Cerebellar cortex (tissue), 1 donor: ENCODE measurements at regions not wholly inside any gene's neighbourhood (a gene's known extent, or its start where the extent isn't known, plus 50 kb on each side); places are given as distances from the start of the nearest gene placed in this dataset.
"Not testable (repeated sequence)": the region's sequence is repeated elsewhere in the genome, so short reads cannot be mapped to it uniquely, and the experiment has no call there.

Experiments used
- DNase-seq: peaks from one replicate; pipeline ENCODE4 v3.0.0-alpha.2; 2015; ENCODE audit warnings: low spot score

DNA sequence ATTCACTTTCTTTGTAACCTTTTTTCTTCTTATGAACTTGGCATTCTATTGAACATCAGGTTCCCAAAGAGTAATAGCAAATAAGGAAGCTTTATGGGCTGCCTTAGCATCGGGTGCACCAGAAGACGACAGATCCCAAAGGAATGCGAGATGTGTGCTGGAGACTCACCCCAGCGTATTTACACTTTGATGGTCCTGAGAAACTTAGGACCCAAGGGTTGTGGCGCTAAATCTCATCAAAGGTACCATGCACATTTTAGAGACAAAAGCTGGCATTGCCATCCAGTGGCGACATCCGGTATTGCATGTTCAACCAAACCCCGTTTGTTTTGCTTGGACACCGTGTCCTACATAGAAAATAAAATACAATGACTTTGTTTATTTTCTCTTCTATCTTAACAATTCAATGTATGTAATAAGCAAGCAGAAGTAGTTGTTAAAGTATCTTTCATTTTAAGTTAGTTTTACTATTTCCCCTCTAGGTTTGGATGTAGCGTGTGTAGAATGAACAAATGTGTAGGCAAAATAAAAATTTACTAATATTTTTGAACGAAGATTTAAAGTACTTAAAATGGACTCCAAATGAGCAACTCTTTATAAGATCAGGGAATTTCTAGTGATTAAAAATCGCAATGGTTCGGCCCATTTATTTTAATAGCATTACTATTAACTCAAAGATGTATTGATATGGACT, 1154.8 kb downstream of the GATA3 start:
- peak; percentile 75 for DNase-seq

DNA sequence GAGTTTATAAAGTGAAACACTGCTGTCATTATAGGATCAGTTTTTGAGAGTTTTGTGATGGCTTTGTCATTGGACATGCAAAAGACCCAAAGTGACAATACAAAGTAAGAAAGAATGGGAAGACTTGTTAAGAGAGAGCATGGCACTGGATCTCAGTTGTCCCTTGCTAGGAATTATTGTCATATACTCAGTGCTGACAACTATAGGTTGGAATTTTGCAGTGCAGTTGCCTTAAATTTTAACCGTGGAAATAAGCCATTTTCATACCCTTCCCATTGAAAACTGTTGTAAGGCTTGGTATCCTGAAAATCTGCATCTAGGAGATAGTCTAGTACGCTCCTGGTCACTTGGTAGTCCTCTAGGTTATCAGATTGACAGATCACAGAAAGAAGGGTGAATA, 1156.7 kb downstream of the GATA3 start:
- DNase-seq = no peak

DNA sequence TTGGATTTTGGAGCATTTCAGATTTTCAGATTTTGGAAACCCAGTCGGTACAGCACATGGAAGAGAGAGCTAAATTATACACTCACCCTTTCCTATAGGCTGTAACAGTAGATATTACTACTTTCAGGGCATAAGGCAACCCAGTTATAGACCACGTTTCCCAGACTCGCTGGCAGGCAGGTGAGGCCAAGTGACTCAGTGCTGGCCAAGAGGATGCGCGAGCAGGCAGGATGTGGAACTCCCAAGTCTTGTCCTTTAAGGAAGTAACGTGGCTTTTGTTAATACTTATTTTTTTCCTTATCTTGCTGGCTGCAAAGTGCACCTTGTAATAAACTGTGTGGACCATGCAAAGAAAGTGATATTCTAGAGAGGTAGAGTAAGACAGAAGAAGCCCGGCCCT, 1160.1 kb downstream of the GATA3 start:
- DNase-seq = no peak

DNA sequence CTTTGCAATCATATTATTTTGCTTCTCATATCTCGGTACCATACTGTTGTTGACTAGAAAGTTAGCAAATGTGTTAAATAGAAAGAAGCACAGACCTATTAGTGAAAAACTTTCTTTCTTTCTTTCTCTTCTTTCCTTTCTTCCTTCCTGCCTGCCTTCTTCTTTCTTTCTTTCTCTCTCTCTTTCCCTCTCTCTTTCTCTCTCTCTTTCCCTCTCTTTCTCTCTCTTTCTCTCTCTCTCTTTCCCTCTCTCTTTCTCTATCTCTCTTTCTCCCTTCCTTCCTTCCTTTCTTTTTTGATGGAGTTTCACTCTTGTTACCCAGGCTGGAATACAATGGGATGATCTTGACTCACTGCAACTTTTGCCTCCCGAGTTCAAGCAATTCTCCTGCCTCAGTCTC, 1160.6 kb downstream of the GATA3 start:
- DNase-seq = no peak

DNA sequence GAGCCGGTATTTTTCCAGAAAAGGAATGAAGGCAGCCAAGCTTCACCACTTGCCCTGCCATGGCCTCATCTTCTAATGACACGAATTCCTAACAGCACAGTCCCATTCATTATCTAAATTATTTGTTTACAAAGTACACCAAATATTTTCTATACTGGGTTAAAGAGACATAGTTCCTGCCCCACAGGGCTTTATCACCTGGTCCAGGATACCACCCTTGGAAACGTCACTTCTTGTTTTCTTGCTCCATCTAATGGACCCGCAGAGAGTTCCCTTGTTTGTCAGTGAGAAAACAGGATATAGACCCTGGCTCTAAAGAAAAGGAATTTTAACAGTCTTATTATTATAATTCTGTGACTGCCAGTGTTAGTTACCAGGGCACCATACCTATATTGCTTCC, 1165.4 kb downstream of the GATA3 start:
- peak; percentile 21 for DNase-seq

DNA sequence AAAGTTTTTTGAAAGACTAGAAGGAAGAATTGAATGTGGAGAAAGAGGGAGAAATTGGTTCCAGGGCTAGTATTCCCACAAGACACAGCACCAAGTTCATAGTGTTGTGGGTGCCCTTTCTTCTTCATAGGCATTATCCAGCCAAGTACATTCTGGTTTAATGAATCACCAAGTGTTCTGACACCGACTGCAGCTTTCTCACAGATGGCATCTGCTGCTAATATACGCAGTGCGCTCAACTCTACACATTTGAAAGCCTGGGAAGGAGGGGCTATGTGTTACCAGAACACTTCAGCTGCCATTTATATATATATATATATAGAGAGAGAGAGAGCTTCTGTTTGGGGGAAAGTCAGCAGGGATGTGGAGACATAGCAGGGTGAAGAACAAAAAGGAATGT, 1168.4 kb downstream of the GATA3 start:
- DNase-seq = no peak

DNA sequence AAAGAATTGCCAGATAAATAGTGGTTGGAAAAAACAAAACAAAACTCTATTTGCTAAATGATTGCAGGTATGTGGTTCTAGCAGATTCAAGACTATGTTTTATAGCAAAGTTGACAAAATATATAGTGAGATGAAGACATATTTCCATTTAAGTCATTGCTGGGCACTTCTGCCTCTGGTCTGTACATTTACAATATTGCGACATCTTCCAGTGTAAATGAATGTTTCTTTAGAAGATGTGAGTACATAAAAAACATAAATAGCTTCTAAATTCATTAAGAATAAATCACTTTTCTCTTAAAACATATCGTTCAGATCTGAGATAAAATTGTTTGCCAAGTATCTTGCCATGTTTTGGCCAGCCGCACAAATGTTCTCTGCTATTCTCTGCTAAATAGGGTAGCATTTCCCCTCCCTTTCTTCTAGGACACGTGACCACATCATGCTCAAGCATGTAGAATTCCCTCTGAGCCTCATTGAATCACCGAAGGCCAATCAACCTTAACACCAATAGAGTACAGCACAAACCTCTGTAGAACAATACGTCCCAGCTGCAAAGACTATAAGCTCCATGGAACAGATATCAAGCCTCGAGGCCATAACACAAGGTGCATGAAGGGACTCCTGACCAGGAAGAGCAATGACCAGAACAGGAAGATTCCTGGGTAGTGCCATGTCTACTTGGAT, 1173.3 kb downstream of the GATA3 start:
- DNase-seq = no peak

DNA sequence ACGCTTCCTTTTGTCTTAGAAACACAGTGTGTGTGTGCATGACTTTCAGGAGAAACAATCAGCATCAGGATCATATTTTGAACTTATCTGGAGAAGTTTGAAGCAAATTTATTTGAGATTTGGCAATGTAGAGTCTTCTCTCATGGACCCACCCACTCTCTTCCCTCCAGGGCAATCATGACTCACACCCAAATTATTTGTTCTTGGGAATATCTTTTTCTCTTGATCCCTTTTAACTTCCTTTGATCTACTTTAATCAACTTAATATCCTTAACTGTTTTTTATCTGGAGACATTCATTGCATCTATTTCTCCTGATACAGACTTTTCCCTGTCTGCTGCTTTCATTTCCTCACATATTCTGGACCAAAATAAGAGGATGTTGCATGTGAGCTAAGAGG, 1174.3 kb downstream of the GATA3 start:
- DNase-seq = no peak

DNA sequence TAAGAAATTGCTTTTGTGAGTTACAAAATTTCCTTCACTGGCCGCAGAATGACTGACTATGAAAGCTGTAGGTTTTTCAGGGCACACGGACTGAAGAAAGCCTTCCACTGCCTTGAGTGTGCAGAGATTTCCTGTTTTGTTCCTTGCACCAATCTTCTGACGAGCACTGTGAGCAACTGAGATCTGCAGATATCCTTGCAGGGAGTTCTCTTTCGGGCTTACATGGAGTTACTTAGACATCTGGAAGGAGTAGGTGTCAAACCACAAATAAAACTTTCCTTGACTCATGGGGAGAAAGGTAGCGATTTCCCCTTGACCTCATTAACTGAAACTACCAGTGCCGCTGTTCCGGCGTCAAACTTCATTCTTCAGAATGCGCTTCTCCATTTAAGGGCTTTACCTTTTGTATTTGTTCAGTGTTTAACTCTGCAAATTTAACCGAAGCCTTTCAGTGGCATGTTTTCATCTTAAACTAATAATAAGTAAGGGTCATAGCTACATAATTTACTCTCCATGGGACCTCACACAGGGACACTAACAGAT, 1175.3 kb downstream of the GATA3 start:
- no peak for DNase-seq

DNA sequence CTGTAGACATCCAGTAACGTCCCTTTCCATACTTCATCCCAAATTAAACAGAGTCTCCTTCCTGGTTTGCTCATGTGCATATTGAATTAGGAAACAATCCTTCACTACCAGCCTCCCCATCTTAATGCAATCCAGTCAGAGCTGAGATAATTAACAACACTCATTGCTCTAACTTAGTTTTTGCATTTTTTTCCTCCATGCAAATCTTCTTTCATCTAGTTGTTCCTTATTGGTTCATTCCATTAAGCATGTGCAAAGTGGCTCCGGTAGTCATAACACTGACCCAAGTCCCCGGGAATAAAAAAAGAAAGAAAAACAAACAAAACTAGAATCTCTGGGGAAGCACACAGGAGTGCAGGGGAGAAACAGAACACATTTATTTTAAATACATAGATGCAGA, 1176.1 kb downstream of the GATA3 start:
- DNase-seq = no peak

DNA sequence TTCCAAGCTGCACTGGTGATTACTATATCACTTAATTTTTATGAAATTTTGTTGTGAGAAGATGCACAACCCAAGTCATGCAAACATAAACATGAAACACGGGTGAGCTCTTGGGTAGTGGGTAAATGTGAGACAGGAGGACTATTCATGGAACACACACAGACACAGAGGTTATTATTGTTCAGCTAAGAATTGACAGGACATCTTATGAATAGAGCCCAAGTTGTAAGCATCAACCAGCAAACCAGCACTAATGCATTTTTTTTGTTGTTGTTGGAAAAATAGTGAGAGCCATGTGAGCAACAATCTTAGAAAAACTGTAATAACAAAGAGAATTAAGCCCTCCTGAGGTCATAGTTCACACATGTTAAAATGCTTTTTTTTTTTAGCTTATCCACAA, 1179.7 kb downstream of the GATA3 start:
- DNase-seq = no peak

DNA sequence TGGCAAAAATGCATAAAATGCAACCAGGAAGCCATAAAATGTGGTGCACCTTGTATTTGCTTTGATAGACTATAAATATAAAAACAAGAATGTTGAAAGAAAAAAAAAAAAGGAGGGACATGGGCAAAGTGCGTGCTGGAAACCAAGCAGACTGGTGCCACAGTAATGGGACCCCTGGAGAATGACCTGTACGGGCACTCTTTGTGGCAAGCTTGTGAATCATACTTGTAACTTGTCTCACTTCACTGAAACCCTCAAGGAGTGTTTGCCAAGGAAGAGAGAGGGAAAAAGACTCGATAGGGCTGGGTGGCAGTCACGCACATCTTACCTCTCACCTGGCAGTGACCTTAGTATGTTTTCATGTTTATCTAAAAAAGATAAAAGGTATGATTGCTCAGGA, 1183.6 kb downstream of the GATA3 start:
- no peak for DNase-seq

DNA sequence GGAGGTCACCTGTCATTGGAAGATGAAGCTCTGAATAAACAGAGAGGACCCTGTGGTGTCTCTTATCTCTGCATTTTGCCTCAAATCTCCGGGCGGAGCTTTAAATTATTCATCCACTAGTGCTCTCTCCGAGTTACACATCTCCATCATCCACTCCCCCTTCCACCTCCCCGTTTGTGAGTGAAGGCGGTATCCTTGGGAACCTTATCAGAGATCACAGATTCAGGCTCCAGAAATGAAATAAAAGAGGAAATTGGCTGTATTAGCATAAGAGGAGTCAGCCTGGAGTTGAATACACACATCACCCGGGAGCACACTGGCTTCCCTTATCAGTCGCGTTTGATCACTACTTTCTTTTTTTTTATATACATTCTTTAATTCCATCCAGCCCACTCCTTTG, 1184.8 kb downstream of the GATA3 start:
- DNase-seq = no peak

DNA sequence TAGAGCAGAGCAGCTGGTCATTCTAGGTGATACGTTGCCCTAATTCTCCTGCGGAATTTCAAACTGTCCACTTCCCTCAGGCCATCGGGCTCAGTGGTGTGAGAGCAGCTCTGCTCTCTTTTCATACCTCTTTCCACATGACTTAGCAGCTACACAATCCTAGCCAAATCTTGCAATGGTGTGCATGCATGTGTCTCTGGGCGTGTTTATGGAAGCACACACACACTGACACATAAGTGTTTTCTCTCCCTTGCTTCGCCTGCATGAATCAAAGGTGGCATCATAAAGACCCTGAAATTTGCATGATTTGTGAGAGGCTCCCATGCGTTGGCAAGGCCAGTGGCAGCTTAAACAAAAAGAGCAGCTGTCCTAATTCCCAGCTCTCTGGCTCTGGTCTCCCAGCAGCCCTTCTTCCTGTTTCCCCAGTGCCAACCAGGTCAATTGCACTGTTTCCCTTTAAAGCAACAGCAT, 1189.5 kb downstream of the GATA3 start:
- peak; percentile 96 for DNase-seq

DNA sequence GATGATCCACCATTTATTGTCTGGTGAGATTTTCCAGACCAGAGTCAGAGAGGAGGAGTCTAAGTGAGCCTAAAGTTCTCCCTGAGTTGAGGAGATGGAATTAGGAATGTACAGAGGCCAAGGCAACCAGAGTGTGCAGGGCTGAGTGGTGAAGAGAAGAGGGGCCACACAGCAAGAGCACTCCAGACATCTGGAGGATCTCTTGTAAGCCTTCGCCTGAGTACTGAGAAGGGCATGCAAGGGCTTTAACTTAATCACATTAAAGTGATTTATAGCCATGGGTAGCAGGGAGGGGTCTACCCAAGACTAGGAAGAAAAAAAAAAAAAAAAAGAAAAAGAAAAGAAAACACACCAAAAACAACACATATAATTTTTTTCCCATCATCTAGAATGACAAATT, 1190.4 kb downstream of the GATA3 start:
- no peak for DNase-seq

DNA sequence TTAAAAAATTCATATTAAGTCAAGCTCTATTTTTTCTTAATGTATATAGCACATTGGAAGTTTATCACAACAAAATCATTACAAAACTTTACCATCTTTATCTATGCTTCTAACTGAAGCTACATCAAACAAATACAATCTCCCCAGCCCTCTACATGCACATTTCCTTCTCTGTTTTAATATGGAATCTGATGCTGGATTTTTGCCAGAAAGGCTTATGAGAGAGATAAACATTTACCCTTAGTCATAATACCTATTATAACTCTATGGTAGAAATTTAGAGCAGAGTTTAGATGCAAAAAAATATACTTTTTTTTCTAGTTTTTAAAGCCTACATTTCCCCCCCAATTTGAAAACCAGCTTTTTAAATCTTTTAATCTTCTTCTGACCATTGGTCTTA, 1198.6 kb downstream of the GATA3 start:
- DNase-seq = no peak

DNA sequence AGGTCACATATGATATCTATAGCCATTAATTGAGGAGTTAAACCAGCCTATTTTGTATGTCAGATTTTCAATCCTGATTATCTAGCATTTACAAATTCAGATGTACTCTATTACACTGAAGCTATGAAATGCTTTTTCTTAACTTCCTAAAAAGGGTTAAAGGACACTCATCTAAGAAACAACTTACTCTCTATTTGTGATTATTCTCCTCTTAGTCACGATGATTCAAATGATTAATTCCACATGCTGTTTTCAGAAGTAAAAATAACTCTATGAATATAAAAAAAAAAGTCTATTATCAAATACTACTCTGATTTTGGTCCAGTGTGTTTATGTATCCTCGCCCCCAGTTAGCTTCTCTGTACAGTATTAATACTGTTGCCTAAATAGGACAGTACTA, 1199.9 kb downstream of the GATA3 start:
- DNase-seq = no peak

DNA sequence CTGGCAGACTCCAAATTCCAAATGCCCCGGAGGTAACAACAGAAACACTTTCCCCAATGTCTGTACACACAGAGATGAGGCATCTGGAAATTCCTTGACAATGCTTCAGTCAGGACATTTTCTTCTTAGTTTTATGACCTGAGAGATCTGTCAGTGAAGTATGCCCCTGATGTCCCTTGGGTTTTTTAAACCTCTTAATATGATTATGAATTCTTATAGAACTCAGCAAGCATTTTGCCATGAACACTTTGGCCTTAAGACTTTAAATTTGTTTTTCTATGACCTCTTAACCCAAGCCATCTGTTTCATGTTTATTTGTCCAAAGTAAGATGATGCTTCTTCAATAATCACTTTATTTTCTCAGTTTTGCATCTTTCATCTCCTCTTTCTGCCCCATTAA, 1206.2 kb downstream of the GATA3 start:
- DNase-seq = no peak

DNA sequence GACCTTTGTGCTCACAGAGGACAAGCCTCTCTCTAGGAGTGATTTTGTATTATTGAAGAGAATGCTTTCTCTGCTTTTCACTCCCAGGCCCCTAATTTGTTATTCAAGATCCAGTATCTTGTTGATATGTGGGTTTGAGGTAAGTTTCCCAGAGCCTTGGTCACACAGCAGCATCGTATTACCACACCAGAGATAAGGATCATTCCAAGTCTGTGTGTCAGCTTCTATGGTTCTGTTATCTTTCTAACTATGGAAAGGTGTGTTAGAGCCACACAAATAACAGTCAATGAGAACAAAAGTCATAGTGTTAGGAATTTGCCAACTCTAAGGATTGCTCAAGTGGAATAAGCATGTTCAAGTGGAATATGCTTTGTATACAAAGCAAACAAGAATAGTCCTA, 1208.3 kb downstream of the GATA3 start:
- no peak for DNase-seq

DNA sequence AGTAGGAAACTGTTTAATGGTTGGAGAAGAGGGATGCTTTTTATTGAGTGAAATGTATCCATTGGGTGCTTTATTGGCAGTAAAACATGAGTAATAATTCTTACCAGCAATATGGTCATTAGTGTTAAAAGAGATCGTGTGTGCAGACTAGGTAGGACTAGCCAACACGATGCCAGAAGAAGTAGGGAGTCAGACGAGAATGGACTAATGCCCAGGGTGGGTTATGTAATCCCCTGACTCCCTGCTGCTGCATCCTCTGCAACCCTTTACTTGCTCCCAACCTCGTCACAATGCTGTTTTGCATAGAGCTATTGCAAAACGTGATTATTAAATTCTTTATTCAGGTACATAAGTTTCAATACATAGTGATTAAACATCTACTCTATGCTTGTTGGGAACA, 1213.7 kb downstream of the GATA3 start:
- peak; percentile 71 for DNase-seq

DNA sequence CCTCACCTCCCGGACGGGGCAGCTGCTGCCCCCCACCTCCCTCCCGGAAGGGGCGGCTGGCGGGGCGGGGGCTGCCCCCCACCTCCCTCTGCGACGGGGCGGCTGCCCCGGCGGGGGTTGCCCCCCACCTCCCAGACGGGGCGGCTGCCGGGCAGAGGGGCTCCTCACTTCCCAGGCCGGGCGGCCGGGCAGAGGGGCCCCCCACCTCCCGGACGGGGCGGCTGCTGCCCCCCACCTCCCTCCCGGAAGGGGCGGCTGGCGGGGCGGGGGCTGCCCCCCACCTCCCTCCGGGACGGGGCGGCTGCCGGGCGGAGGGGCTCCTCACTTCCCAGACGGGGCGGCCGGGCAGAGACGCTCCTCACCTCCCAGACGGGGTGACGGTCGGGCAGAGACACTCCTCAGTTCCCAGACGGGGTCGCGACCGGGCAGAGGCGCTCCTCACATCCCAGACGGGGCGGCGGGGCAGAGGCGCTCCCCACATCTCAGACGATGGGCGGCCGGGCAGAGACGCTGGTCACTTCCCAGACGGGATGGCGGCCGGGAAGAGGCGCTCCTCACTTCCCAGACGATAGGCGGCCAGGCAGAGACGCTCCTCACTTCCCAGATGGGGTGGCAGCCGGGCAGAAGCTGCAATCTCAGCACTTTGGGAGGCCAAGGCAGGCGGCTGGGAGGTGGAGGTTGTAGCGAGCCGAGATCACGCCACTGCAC, 1218.8 kb downstream of the GATA3 start:
- DNase-seq = not testable (repeated sequence)

DNA sequence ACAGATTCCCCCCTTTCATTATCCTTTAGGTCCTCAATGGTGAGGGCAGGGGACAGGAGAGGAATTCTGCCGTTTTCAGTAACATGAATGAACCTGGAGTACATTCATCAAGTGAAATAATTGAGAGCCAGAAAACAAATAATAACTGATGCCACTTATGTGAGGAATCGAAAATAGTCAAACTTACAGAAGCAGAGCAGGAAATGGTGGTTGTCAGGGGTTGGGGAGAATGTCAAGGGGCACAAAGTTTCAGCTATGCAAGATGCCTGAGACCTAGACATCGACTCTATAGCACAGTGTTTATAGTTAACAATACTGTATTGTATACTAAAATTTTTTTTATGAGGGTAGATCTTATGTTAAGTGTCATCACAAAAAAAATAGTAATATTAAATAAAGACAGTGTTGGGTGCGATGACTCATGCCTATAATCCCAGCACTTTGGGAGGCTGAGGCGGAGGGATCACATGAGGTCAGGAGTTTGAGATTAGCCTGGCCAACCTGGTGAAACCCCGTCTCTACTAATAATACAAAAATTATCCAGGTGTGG, 1219.8 kb downstream of the GATA3 start:
- DNase-seq = no peak

DNA sequence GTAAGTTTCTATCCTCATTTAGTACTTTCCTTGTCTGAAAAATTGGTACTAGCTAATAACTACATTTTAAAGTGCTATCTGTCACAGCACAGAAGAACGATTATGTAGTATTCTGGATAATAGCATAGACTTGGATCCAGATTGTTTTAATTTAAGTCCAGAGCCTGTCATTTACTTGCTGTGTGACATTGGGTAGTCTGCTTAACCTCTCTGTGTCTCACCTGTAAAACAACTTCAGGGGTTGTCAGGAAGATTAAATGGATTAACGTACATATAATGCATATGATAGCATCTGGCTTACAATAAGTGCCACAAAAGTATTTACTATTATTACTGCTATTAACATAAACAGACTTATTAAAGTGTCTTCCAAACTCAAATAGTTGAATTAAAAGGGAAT, 1221.4 kb downstream of the GATA3 start:
- DNase-seq = no peak
